G401 (cell line): ENCODE measurements at regions not wholly inside any gene's neighbourhood (a gene's known extent, or its start where the extent isn't known, plus 50 kb on each side); places are given as distances from the start of the nearest gene placed in this dataset.
"Not testable (repeated sequence)": the region's sequence is repeated elsewhere in the genome, so short reads cannot be mapped to it uniquely, and the experiment has no call there.

Experiments used
- DNase-seq: peaks from one replicate; pipeline ENCODE4 v3.0.0-alpha.2; 2015; ENCODE audit warnings: low spot score
- in situ Hi-C: cut with HindIII; loops from 2 replicates; pipeline ENCODE4 v1.10.0; 2016; ENCODE audit warnings: low sequenced_read_pairs, mixed read lengths

- in situ Hi-C loops = no loop called here
- no peak for DNase-seq
Measured at GRCh38 chr17:70274255-70274654, 104.9 kb downstream of the KCNJ2 start.

GRCh38 chr17:70276906-70277305 lies 107.6 kb downstream of the KCNJ2 start:
- DNase-seq = no peak
- in situ Hi-C loops = no loop called here

DNA sequence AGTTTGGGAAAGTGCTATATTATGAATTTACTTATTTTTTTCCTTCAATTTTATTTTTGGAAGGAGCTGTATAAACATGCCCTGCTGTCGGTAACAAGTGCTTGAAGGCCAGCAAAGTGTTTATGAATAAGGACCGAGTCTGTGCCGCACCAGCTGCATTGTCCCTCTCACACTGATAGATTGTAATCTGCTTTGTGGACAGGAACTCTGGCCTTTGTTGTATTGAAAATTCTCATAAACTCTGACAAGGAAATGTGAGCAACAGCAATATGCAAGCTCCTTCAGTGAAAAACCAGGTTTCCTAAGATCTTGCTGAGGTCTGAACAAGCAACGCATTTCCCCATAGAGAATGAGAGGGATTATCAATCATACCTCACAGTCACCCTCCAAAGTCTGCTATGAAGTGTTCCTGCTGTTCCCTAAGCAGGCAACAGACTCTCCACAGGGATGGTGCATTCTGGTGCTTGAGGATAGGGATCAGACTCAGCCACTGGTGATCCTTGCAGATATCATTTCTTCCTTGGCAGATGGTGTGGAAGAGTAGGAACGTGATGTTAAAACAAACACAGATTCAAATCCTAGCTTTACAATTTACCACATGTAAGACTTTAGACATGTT lies 109.6 kb downstream of the KCNJ2 start:
- in situ Hi-C loops = no loop called here
- DNase-seq = no peak

DNA sequence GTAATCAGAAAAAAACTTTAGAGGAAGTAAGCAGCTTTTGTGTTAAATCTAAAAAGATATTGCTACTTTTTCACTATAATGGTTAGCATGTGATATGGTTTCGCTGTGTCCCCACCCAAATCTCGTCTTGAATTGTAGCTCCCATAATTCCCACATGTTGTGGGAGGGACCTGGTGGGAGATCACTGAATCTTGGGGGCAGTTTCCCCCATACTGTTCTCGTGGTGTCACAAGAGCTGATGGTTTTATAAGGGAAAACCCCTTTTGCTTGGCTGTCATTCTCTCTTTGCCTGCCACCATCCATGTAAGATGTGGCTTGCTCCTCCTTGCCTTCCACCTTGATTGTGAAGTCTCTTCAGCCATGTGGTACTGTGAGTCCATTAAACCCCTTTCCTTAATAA lies 117.1 kb downstream of the KCNJ2 start:
- DNase-seq = no peak

DNA sequence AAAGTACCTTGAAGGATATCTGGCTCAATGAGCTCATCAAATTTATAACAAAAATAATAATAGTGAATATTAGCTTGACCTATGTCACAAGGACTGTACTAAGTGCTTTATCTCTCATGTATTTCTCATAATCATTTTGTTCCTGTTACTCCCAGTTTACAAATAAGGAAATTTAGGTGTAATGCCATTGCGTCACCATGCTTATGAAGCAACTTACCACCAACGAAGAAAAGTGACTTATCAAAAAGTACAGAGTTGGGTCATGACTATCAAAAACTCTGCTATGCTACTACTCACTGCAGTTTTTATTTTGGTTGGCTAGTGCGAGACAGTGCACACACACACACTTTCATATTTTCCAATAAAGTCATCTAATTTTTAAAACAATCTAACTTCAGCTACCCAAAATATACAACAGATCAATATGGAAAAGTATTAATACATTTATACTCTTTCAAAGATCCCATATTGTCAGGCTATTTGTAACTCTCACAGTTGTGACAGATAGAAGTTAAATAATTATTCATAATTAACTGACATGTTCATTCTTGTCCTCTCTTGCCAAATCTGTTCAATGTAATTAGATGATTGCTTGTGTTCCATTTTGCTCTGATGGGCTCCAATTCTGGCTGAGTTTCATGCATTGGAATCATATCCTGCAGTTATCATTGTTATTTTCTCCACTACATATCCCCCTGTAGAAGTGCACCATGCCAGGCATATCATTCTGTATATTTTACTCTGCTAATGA lies 119.4 kb downstream of the KCNJ2 start:
- DNase-seq = no peak
- in situ Hi-C loops = no loop called here

More for the DNA sequence above, 117.1 kb downstream of the KCNJ2 start:
- in situ Hi-C loops = no loop called here

- no peak for DNase-seq
- in situ Hi-C loops = no loop called here
Measured at GRCh38 chr17:70290770-70291169, 121.4 kb downstream of the KCNJ2 start.

DNA sequence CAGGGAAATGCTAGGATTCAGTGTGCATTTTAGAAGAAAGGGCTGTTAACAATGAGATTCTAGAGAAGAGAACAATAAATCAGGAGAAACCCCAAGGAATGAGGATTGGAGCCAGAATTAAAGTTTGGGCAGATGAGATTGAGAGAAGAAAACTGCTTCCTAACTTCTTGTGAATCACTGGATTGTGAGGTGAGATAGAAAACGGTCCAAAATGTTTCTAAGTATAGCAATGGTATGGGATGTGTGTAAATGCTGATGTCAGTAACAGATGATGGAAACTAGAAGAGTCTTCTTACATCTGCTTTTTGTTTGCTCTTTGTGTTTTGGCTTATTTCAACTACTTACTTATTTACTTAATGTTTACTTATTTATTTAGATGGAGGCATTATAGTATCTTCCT lies 123.0 kb downstream of the KCNJ2 start:
- no peak for DNase-seq
- in situ Hi-C loops = no loop called here

- DNase-seq, in situ Hi-C loops: not testable (repeated sequence)
Measured at GRCh38 chr17:70293564-70294310, 124.4 kb downstream of the KCNJ2 start.

GRCh38 chr17:70295329-70295728 lies 126.0 kb downstream of the KCNJ2 start:
- in situ Hi-C loops = no loop called here
- no peak for DNase-seq

DNA sequence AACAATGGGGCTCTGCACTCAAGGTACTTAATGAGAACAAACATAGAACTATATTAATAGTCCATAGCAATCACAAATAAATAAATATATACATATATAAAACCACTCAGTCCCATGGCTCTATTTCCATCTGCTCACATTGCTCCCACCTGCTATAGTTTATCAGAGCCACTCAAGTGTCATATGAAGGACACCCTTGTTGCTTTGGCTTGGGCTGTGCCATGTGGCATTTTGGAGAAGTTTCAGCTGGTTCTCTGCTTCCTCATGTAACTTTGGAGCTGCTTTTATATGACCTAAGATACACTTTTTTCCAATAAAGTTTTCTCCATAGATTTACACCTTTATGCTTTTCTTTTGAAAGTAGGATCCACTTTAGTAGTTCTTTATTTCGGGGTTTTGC lies 126.4 kb downstream of the KCNJ2 start:
- DNase-seq = no peak
- in situ Hi-C loops = no loop called here

DNA sequence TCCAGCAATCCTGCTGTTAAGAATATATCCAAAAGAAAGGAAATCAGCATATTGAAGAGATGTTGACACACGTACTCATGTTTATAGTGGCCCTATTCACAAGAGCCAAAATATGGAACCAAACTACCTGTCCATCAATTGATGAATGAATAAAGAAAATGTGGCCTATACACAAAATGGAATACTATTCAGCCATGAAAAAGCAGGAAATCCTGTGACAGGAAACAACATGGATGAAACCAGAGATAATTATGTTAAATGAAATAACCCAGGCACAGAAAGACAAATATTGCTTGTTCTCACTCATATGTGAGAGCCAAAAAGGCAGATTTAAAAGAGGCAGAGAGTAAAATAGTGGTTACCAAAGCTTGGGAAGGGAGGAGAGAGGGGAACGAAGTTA lies 127.1 kb downstream of the KCNJ2 start:
- no peak for DNase-seq
- in situ Hi-C loops = no loop called here

DNA sequence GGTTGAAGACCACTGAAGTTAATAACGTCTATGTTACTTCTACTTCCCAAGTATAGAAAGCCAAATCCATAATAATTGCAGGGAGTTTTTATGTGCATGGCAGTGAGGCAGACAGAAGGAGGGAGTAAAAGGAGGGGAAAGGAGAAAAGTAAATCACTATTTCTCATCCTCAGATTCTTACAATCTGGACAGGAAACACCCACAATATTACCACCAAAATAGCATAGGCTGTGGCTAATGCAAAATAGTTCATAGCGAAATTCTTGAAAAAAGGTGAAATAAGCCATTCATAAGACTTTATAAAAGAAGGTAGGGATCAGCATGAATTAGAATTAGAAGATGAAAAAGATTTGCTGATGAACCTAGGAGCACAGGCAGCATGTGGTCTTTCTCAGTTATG lies 128.1 kb downstream of the KCNJ2 start:
- DNase-seq = no peak
- in situ Hi-C loops = no loop called here

- in situ Hi-C loops = no loop called here
- no peak for DNase-seq
Measured at GRCh38 chr17:70298929-70299531, 129.7 kb downstream of the KCNJ2 start.

- in situ Hi-C loops = no loop called here
- no peak for DNase-seq
Measured at GRCh38 chr17:70307430-70308225, 138.3 kb downstream of the KCNJ2 start.

- DNase-seq = no peak
- in situ Hi-C loops = no loop called here
Measured at GRCh38 chr17:70308618-70309017, 139.3 kb downstream of the KCNJ2 start.

GRCh38 chr17:70310221-70310672 lies 140.9 kb downstream of the KCNJ2 start:
- in situ Hi-C loops = no loop called here
- no peak for DNase-seq

GRCh38 chr17:70313086-70313852 lies 143.9 kb downstream of the KCNJ2 start:
- no peak for DNase-seq
- in situ Hi-C loops = no loop called here

- in situ Hi-C loops = no loop called here
- DNase-seq = no peak
Measured at GRCh38 chr17:70314096-70314495, 144.8 kb downstream of the KCNJ2 start.
